ENCODE measurements at regions not wholly inside any gene's neighbourhood (a gene's known extent, or its start where the extent isn't known, plus 50 kb on each side); places are given as distances from the start of the nearest gene placed in this dataset.
A peak's percentile ranks its signal among the peaks of the same experiment; 100 is the strongest.

DNA sequence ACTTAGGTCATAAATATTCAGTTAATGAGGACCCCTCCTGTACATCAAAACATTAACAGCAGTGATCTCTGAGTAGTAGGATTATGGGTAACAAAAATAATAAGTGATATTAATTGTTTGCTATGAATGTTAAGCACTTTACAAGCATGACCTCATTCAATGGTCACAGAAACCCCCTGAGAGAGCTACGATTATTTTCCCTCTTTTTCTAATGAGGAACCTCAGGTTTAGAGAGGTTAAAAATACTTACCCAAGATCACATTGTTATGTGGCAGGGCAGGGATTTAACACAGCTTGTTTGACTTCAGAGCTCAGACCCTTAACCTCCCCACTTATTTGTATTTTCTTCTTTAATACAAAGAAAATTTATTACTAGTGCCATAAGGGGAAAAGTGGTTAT lies 228.2 kb downstream of the TBL1XR1 start:
- no peak for DNase-seq (ENCODE audit: low spot score)

DNA sequence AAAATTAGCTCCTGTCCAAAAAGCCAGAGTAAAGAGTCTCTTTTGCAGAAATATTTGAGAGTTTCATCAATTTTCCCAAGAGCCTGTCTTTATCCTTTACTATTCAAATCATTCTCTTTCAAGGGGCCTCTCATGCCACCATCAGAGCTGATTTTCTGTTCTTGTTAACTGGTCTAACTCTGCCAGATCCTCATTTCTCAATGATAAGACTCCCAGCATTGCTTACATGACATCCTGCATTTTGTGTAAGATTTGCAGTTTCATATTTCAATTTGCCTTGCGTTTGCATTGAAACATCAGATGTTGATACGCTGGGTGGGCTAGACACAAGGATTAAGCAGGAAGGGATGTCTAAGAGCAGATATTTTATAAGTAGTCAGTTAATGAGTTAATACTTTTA lies 228.7 kb downstream of the TBL1XR1 start:
- no peak for DNase-seq (ENCODE audit: low spot score)

DNA sequence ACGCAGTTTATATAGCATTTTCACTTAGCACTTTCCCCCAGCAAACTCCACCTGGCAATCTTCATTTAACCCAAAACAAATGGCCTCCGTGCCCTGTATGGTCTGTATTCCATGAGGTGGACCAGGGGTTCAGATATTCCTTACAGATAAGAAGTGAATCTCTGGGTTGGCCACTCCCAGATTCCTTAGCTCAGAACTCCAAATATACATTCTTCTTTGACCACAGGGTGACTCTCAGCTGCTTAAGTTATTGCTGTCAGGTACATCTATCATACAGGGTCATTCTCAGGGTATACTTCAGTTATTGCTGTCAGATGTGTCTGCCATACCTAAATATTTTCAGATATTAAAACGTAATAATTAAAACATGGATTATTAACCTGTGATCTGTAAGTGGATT lies 229.8 kb downstream of the TBL1XR1 start:
- no peak for DNase-seq (ENCODE audit: low spot score)

GRCh38 chr3:176964661-176965060 lies 232.6 kb downstream of the TBL1XR1 start:
- DNase-seq (ENCODE audit: low spot score) = no peak

DNA sequence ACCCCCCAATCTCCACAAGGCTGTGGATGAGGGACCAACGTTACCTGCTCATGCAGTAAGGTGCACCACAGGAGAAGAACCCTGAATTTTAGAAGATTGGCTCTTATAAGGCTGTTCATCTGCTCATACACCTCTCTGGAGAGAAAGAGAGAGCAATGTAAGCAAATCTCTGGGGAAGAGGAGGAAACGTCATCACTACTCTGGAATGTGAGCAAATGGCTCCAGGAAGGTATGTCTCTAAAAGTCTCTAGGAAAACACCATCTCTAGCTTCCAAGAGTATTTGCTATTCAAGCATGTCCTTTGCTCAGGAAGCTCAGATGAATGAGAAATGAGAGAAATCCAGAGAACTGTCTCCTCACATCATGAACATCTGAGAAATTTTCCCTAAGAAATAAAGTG lies 235.4 kb downstream of the TBL1XR1 start:
- no peak for DNase-seq (ENCODE audit: low spot score)

GRCh38 chr3:176959867-176960266 lies 237.4 kb downstream of the TBL1XR1 start:
- DNase-seq (ENCODE audit: low spot score) = no peak

GRCh38 chr3:176958560-176958959 lies 238.7 kb downstream of the TBL1XR1 start:
- DNase-seq (ENCODE audit: low spot score) = no peak

DNA sequence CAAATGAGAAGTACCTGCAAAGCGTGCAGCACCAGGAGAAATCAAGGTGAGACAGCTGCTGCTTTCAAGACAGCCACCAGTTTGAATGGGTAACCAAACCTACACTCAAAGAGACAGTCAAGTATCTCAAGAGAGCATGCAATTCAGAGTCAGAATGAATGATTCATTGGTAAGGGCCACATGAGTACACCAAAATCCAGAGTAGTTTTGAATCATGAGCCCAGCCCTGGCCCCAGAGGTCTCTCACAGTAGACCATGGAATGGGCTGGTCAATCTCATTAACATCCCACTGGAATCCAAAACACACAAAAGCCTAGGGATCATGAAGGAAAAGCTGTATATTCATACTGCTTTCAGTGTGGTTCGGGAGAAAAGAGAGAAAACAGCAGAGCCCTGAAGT lies 242.8 kb downstream of the TBL1XR1 start:
- DNase-seq (ENCODE audit: low spot score) = no peak

DNA sequence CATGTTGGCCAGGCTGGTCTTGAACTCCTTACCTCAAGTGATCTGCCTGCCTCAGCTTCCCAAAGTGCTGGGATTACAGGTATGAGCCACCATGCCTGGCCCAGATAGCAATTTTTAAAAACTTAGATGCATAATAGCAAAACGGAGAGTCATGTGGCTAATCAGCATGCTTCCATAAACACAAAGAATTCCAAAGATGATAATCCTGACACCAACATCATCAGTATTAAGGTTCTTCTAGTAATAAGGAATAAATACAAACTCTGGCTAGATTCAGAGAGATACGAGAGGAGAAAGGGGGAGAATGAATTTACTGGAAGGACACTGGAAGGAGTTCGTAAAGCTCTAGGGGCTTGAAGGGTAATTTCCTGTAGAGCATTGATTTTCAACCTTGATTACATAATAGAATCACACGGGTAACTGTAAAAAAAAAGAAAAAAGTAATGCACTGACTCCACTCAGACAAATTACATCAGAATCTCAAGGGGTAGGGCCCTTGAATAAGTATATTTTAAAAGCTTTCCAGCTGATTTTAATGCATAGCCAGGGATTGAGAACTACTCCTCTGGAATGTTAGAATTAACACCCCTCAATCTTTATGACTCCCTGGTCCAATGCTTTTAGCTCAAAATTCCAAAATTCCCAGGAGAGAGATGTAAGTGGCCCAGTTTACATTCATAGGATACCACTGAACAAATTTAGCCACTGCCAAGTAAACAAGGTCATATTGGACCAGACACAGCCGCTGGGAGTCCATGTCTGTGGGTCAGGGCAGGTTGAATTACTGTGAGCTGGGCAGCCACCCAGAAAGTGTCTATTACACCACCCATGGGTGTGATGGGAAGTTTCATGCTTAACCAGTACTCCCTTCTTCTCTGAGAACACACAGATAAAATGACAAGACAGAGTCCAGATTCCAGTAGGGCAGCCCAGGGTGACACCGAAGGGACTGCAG lies 243.9 kb downstream of the TBL1XR1 start:
- peak; percentile 52 for DNase-seq (ENCODE audit: low spot score)

GRCh38 chr3:176951586-176952292 lies 245.5 kb downstream of the TBL1XR1 start:
- peak; percentile 33 for DNase-seq (ENCODE audit: low spot score)

GRCh38 chr3:176951144-176951543 lies 246.1 kb downstream of the TBL1XR1 start:
- DNase-seq (ENCODE audit: low spot score) = no peak

DNA sequence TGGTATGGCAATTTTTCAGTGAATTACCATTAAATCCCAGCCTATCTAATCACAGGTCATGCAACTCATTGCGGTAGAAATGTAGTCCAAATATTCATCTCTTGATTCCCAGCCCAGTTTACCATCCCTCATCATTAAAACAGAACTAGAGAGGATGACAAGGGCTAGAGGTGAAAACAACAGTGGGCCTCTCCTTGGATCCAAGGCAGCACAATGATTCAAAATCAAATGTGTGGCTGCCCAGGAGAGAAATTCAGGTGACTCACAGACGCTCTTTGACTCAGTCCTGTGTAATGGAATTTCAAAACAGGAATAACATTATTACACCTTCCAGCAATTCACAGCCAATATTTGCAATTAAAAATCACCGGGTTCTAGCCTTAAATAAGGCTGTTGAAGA lies 246.5 kb downstream of the TBL1XR1 start:
- peak; percentile 37 for DNase-seq (ENCODE audit: low spot score)

DNA sequence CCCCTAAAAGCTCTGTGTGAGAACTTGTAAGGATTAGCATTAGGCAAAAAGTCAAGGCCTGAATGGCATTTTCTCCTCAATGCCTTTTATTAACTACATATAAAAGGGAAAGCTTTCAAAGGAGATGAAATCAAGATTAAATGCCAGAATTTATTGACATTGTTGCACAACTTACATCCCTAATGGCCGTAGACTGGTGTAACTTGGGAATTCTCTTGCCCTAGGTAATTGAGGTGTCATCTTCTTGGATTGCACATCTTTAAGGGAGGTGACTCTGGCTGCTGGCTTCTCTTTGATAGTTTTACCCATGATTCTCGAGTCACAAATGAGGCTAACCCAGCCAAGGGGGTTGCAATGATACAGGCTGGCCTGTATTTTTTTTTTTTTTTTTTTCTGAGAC lies 249.1 kb downstream of the TBL1XR1 start:
- no peak for DNase-seq (ENCODE audit: low spot score)

- DNase-seq (ENCODE audit: low spot score) = no peak
These were observed 251.1 kb downstream of the TBL1XR1 start for GRCh38 chr3:176946202-176946601.

- no peak for DNase-seq (ENCODE audit: low spot score)
These were observed 255.0 kb downstream of the TBL1XR1 start for GRCh38 chr3:176942305-176942704.

- DNase-seq (ENCODE audit: low spot score) = no peak
These were observed 255.6 kb downstream of the TBL1XR1 start for GRCh38 chr3:176941689-176942088.

DNA sequence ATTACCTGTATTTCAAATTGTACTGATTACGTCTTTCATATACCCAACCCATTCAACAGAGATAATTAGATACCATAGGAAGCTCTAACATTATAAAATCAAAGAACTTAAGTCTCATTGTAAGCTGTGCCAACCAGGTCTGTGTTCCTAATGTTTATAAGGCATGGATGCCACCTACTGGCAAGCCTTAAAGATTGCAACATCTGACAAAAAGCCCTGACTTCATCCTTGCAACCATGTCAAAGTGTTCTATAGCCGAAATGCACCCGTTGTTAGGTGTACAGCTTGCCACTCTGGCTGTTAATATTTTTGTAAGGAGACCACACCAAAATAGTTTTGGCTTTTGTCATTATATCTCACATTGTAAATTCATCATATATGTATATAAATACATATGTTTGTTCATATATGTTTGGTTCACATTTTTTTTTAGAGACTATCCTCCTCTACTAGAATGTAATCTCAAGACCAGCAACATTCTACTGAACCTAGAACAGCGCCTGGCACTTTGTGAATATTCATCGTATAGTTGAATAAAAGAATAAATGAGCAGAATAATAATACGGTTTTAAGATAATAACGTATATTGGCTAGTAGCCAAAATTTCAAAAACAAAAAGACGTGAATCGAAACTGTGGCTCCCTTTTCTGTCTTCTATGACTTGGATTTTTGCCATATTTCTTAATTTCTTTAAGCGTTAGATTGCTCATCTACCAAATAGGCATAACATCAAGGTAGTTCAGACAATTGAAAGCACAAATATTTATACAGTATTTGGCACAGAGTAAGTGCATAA lies 258.1 kb downstream of the TBL1XR1 start:
- peak; percentile 74 for DNase-seq (ENCODE audit: low spot score)

DNA sequence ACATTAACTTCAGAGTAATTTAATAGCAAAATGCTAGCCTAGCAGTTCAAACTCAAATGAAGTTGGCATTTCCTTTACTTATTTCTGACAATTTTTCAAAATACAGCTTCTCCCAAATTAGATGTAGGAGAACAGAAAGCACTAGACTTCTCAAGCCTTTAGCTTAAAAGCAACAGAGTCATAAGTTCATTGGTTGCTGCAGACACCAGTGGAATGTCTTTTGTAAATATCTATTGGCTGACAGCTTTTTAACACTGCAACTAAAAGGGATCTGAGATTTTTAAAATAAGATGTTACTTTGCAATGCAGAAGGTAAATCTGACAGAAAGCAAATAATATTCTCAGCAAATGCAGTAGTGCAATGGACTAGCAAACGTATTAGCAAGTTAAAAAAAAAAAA lies 259.3 kb downstream of the TBL1XR1 start:
- DNase-seq (ENCODE audit: low spot score) = no peak

DNA sequence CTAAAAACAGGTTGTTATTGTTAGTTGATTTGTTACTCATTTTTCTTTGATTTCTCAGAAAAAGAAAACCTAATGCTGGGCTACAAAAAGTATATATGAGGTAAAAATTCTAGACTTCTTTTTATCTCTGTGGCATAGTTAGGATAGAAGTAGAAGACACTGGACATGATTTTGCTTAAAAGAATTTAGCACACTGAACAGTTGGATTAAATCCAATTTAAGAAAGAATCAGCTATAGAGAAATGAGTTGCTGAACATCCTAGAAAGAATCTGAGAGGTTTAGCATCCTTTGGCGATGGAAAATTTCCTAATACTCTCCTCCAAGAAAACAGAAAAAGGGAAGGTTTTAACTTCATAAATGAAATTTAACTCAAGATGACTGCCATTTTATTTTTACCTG lies 259.7 kb downstream of the TBL1XR1 start:
- DNase-seq (ENCODE audit: low spot score) = no peak

GRCh38 chr3:176935194-176935888 lies 261.9 kb downstream of the TBL1XR1 start:
- DNase-seq (ENCODE audit: low spot score) = no peak

- no peak for DNase-seq (ENCODE audit: low spot score)
These were observed 262.6 kb downstream of the TBL1XR1 start for GRCh38 chr3:176934698-176935097.

DNA sequence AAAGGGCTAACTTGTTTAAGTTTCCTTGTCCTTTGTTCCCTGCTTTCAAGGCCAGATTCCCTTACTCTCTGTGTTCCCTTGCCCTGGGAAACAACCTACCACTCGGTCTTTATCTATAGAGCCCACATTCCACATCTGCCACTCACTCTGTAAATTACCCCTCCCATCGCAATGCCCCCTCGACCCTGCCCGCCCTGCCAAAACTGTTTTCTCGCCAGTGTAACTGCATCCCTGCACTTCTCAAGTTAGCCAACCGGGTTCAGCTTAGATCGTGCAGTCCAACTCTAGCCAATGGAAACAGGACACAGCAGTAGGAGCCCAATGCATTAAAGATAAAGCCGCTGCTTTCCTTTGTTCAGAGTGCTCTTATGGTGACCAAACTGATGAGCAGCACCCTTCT lies 263.6 kb downstream of the TBL1XR1 start:
- no peak for DNase-seq (ENCODE audit: low spot score)
